ENCODE measurements at regions not wholly inside any gene's neighbourhood (a gene's known extent, or its start where the extent isn't known, plus 50 kb on each side); places are given as distances from the start of the nearest gene placed in this dataset.

DNA sequence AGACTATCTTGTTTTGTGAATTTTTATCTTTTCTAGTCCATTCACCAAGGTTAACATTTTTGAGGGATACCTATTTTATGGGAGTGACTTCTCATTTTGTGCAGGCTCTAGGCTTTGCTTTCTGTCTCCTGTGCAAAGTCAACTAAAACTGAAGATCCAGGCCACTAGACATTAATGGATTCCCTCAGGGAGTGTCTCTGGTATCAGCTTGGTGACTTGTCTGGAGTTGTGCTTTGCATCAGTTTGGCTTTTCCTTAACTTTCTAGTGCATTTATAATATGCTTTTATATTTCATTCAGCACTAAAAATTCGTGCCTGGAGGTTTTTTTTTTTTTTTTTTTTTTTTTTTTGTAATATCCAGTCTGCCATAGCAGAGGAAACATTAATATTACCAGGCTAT, 144.2 kb downstream of the YIPF5 start:
- no peak for TF ChIP-seq ZKSCAN8 (CRISPR knock-in tag; IDR thresholded peaks at IDR 0.05; ENCODE audit: borderline replicate concordance)
- no peak for TF ChIP-seq NFATC3 (CRISPR knock-in tag; IDR thresholded peaks at IDR 0.05)
- TF ChIP-seq, protein P1, sequence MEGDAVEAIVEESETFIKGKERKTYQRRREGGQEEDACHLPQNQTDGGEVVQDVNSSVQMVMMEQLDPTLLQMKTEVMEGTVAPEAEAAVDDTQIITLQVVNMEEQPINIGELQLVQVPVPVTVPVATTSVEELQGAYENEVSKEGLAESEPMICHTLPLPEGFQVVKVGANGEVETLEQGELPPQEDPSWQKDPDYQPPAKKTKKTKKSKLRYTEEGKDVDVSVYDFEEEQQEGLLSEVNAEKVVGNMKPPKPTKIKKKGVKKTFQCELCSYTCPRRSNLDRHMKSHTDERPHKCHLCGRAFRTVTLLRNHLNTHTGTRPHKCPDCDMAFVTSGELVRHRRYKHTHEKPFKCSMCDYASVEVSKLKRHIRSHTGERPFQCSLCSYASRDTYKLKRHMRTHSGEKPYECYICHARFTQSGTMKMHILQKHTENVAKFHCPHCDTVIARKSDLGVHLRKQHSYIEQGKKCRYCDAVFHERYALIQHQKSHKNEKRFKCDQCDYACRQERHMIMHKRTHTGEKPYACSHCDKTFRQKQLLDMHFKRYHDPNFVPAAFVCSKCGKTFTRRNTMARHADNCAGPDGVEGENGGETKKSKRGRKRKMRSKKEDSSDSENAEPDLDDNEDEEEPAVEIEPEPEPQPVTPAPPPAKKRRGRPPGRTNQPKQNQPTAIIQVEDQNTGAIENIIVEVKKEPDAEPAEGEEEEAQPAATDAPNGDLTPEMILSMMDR (CRISPR knock-in tag; IDR thresholded peaks at IDR 0.05) = no peak
- no peak for TF ChIP-seq ZNF335 (CRISPR knock-in tag; IDR thresholded peaks at IDR 0.05)
- TF ChIP-seq SMAD3 (CRISPR knock-in tag; IDR thresholded peaks at IDR 0.05) = no peak
- no peak for TF ChIP-seq RFX1 (IDR thresholded peaks at IDR 0.05)
- no peak for TF ChIP-seq POLR2A (IDR thresholded peaks at IDR 0.05; ENCODE audit: insufficient read depth in 1 of 2, low read depth in 2 of 2, low read length in 2 of 2)
- TF ChIP-seq SIX1 (CRISPR knock-in tag; IDR thresholded peaks at IDR 0.05; ENCODE audit: borderline replicate concordance) = no peak
- TF ChIP-seq EZH2 (conservative IDR thresholded peaks at IDR 0.05; ENCODE audit: low read depth, low read length) = no peak
- TF ChIP-seq MTF1 (CRISPR knock-in tag; IDR thresholded peaks at IDR 0.05) = no peak
- TF ChIP-seq, protein P2, sequence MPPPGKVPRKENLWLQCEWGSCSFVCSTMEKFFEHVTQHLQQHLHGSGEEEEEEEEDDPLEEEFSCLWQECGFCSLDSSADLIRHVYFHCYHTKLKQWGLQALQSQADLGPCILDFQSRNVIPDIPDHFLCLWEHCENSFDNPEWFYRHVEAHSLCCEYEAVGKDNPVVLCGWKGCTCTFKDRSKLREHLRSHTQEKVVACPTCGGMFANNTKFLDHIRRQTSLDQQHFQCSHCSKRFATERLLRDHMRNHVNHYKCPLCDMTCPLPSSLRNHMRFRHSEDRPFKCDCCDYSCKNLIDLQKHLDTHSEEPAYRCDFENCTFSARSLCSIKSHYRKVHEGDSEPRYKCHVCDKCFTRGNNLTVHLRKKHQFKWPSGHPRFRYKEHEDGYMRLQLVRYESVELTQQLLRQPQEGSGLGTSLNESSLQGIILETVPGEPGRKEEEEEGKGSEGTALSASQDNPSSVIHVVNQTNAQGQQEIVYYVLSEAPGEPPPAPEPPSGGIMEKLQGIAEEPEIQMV (CRISPR knock-in tag; IDR thresholded peaks at IDR 0.05; ENCODE audit: low read depth) = no peak
- TF ChIP-seq TAF1 (CRISPR knock-in tag; IDR thresholded peaks at IDR 0.05) = no peak

Measured in HepG2 (cell line).